HG02610 (cell line): ENCODE measurements at regions not wholly inside any gene's neighbourhood (a gene's known extent, or its start where the extent isn't known, plus 50 kb on each side); places are given as distances from the start of the nearest gene placed in this dataset.
A peak's percentile ranks its signal among the peaks of the same experiment; 100 is the strongest.

ENCODE experiments used
- ATAC-seq: cut with Tn5 transposase; IDR thresholded peaks from one replicate; pipeline ENCODE4 v1.9.1; 2021; ENCODE audit warnings: mild to moderate bottlenecking, moderate library complexity; ENCODE audit not compliant: unreplicated experiment

DNA sequence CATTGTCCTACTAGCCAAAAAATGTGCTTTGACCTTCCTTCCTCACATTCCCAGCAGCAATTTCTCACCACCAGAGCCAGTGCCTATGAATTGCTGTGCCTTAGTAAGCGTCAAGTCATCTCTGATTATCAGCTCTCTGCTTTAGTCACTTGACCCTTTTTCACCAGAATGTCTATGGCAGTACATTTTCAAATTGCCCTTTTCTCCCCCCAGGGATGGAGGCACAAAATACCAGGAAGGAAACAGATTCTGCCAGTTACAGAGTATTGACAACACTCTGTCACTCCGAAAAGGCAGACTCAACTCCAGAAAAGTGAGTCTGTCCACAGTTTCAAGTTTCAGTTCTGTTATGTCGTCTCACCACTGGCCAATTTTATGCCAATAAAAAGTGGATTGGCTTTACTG lies 167.4 kb downstream of the TNFSF18 start:
- peak; percentile 71 for ATAC-seq

GRCh38 chr1:172883844-172884243 lies 166.9 kb downstream of the TNFSF18 start:
- ATAC-seq, result peak; percentile 39

- no peak for ATAC-seq
Observed at GRCh38 chr1:172885411-172885810, 165.3 kb downstream of the TNFSF18 start.

DNA sequence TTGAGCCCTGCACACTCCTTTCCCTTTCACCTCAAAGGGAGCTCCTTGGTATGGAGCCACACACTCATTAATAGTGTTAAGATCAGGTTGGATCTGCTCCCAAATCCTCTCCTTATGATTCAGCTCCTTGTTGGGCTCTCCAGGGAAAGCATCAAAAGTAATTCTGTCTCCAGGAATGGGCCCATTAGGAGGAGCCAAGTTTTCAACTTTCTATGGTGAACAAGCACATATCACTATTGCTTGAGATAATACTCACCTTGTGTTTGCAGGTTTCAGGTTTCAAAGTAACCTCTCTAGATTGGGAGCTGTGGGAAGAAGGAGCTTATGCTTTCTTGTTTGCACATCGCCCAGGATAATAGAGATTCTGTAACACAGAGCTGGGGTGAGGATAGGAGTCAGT lies 164.8 kb downstream of the TNFSF18 start:
- ATAC-seq, result no peak

GRCh38 chr1:172887162-172887561 lies 163.6 kb downstream of the TNFSF18 start:
- ATAC-seq, result no peak

GRCh38 chr1:172893146-172893841 lies 157.4 kb downstream of the TNFSF18 start:
- no peak for ATAC-seq

- ATAC-seq, result peak; percentile 48
Observed at GRCh38 chr1:172894349-172895049, 156.2 kb downstream of the TNFSF18 start.

DNA sequence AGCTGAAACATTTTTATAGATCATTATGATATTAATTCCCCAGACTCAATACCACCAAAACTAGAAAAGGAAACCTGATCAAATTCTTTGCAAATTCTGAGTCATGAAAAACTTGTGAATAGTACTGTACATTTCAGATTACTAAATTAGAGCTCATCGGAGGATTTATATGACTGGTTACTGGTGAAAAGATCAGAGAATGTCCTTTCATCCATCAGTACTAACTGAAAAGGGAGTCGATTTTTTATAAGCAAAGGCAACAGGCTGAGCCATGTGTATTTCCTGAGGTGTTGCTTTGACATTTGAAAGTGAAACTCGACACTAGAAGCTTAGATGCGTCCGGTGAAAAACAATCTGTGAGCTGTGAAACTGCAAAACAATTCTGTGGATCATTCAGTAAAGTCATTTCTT lies 155.7 kb downstream of the TNFSF18 start:
- ATAC-seq, result peak; percentile 72

DNA sequence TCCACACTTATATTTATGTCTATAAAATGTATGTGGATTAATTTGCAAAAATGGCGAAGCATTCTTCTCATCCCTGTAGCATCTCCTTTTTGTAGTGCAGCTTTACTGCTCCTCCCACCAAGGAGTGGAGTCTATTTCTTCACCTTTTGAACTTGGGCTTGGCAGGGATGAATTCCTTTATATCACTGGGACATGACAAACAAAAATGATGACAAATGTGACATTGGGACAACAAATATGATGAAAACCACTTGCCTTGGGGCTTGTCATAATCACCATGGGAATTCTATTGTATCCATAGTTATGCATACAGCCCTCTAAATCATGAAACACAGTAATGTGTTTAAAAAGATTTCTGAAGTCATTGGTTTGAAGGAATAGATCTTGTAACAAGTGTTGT lies 155.0 kb downstream of the TNFSF18 start:
- no peak for ATAC-seq

DNA sequence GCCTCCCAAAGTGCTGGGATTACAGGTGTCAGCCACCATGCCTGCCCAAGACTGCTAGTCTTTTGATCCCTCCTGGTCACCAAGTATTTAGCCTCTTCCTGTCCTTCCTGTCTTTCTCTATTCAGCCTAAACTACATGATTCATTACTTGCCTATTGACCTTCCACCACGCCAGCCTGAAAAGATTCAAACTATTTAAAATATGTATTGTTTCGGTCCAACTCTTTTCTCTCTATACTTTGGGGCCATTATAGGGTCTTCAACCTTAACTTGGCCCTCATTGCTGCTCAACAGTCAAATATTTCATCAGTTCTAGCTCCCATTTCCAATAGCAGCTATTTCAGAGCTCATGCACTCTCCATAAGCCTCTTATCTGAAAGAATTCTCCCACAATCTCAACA lies 153.0 kb downstream of the TNFSF18 start:
- ATAC-seq, result no peak

DNA sequence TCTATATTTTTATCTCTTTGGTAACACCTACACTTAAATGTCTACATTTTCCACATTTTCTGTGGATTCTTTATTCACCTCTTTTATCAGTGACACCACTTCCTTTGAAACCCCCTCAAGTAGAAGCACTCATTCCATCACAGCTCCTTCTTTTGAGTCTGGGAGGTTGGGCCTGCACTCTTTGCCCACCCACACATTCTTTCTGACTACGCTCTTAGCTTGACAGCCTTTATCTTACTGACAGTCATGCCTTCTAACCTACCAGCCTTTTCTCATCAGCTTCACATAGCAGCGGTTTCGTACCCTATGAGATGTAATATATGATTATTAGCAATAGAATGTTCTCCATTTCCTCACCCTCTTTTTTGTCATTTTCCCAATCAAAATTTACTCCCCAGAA lies 151.9 kb downstream of the TNFSF18 start:
- ATAC-seq, result no peak

- no peak for ATAC-seq
Observed at GRCh38 chr1:172900376-172900997, 150.3 kb downstream of the TNFSF18 start.

- ATAC-seq, result no peak
Observed at GRCh38 chr1:172902200-172902599, 148.5 kb downstream of the TNFSF18 start.

DNA sequence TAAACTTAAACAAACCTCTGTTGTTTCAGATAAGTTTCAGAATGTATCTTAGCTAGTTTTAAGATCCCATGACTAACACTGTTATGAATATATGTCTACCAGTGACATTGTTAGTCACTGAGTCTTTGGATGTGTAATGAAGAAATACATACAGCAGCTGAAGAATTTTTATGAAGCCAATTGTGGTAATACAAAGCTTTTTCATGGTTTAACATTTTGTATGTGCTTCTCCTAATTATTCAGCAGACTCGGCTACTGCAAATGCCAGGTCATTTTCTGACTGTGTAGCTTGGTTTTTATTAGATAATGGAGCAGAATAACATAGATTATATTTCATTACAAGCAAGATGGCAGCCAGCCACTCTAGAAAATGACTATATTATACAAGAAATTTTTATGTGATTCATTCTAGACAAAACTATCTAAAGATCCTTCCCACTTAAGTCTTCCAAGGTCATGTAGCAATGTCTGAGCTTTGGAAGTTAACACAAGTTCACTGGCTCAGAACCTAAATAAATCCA lies 147.8 kb downstream of the TNFSF18 start:
- no peak for ATAC-seq

DNA sequence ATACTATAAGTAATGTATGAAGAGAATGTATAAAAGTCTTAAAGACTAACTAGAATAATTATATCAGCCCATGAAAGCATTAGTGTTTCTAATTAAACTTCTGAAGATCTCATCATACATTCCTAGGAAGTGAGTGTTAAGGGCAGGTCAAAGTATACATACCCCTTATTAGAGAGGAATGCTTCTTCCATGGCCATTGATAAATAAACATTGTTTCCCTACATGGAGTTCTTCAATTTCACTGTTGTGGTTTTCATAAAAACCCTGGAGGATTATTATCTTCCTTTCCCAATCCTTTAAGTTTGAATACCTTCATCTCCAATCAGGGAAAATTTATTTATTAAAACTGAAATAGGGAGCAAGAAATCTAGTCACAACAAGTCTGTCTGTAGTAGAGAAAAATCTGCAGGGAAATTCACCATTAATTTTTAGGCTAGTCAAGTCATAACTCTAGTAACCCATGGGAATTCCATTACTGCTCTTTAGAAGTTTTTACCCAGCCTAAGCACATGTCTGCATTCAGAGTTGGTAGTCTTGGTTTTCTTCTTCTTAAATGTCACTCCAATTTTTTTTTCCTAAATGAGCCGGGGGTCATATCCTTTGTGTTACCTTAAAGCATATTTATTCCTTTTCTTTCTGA lies 147.0 kb downstream of the TNFSF18 start:
- no peak for ATAC-seq

GRCh38 chr1:172905452-172905851 lies 145.3 kb downstream of the TNFSF18 start:
- ATAC-seq, result no peak

- ATAC-seq, result no peak
Observed at GRCh38 chr1:172906778-172907592, 143.8 kb downstream of the TNFSF18 start.

DNA sequence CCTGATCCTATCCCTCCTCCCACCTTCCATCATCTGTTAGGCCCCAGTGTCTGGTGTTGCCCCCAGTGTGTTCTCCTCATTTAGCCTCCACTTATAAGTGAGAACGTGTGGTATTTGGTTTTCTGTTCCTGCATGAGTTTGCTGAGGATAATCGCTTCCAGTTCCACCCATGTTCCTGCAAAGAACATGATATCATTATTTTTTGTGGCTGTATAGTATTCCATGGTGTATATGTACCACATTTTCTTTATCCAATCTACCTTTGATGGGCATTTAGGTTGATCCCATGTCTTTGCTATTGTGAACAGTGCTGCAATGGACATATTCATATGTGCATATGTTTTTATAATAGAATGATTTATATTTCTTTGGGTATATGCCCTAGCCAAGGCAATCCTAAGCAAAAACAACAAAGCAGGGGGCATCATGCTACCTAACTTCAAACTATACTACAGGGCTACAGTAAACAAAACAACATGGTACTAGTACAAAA lies 142.9 kb downstream of the TNFSF18 start:
- no peak for ATAC-seq

DNA sequence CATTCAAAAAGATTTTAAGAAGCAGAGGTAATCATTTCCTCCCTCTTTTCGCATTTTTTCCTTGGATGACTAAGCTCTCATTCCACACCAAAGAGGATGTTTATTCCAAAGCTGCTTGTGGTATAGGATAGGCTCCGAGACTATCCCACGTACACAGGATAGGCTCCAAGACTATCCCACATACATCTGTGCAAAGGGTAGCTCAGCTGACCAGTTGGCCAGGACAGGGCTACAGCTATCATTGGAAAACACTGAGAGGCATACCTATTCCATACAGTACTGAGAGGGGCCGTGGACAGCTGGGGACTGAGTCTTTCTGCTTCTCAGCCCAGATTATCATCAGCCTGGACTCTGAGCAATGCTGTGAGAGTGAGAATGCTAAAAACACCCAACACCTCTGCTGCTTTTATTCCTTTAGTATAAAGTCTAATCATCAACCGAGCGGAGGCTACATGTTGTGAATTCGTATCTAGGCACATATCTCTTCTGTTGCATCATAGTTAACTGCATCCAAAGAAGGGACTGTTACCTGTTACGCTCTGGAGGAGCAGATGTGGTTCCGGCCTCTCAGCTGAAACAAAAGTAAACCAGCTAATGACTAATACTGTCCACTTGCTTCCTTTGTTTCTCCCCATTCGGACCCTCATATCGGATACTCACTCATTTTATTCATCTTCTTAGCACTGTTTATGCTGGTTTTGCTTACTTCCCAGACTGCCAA lies 141.0 kb downstream of the TNFSF18 start:
- no peak for ATAC-seq

- no peak for ATAC-seq
Observed at GRCh38 chr1:172912765-172913260, 137.9 kb downstream of the TNFSF18 start.
